ENCODE measurements at regions not wholly inside any gene's neighbourhood (a gene's known extent, or its start where the extent isn't known, plus 50 kb on each side); places are given as distances from the start of the nearest gene placed in this dataset.
"Not testable (repeated sequence)": the region's sequence is repeated elsewhere in the genome, so short reads cannot be mapped to it uniquely, and the experiment has no call there.

DNA sequence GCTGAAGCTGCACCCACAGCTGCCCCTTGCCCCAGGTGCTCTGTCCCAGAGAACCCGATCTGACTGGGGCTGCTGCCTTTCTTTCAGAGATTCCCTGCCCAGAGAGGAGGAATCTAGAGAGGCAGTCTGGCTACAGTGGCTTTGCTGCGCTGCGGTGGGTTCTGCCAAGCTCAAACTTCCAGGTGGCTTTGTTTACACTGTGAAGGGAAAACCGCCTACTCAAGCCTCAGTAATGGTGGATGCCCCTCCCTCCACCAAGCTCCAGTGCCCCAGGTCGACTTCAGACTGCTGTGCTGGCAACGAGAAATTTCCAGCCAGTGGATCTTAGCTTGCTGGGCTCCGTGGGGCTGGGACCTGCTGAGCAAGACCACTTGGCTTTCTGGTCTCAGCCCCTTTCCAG lies 130.4 kb upstream of the SLC35G4 start:
- DNase-seq (ENCODE audit: low spot score); intact Hi-C loops (cut with DNase I): not testable (repeated sequence)

DNA sequence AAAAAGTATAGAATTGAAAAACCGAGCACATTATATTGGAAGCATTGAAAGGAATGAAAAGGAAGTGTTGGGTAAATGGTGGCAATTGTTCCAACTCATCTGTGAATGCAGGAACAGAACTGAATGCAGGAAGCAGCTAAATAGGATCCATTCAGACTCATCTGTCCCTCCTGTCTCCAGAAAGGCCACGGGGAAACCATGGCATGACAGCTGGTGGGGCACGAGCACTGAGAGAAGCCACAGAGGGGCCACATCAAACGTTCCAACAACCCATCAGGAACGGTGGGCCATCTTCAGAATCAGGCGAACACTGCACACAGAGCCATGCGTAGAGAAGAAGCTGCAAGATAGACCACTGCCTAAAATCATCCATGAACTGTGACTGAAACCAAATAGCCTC lies 138.5 kb upstream of the SLC35G4 start:
- intact Hi-C loops (cut with DNase I), result no loop called here
- no peak for DNase-seq (ENCODE audit: low spot score)

DNA sequence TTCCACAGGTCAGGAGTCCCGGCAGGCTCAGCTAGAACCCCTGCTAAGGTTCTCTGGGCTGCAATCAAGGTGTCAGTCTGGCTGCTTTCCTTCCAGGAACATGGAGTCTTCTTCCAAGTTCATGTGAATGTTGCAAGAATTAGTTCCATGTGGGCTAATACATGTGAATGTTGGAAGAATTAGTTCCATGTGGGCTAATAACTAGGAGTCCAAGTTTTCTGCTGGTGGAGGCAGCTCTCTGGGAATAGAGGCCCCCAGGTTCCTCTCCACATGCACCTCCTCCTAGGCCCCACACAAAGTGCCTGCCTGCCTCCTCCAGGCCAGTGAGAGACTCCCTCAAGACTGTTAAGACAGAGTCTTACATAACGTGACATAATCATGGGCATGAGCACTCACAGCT lies 140.8 kb upstream of the SLC35G4 start:
- DNase-seq (ENCODE audit: low spot score), result no peak
- intact Hi-C loops (cut with DNase I), result loop anchor here (5.0 to 10.0 kb wide), 2 partner anchors 64 to 374 kb away; no protein-coding TSS in a partner anchor

DNA sequence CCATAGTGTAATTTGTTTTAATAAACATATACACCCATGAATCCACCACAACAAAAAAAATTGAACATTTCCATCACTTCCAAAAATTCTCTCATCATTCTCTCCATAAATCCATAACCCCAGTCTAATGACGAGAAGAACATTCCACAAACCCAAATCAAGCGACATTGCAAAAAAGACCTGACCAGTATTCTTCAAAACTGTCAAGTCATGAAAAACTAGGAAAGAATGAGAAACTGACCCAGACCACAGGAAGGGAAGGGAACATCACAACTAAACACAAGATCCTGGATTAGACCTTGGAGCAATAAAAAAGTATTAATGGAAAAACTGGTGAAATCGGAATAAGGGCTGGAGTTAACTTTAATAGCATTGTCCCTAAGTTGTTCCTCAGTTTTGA lies 141.3 kb upstream of the SLC35G4 start:
- intact Hi-C loops (cut with DNase I), result loop anchor here (5.0 to 10.0 kb wide), 2 partner anchors 63 to 374 kb away; no protein-coding TSS in a partner anchor

DNA sequence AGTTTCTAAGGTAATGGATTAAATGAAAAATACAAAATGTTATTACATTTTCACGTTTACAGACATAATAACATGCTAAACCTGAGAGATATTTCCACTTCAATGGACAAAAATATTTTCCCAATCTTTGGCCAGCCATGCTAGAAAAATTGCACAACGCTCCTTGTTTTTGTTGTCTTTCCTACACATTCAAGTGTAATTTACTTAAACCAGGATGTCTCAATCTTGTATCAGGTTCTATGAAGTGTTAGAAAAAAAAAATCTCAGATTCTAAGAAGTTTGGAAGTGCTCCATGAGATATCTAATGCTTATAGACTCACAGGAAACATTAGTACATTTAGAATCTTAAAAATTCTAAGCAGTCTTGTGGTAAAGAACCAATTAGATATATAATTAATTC lies 141.8 kb upstream of the SLC35G4 start:
- intact Hi-C loops (cut with DNase I), result loop anchor here (5.0 to 10.0 kb wide), 2 partner anchors 63 to 375 kb away; no protein-coding TSS in a partner anchor
- DNase-seq (ENCODE audit: low spot score), result no peak

More for the DNA sequence above, 141.3 kb upstream of the SLC35G4 start:
- DNase-seq (ENCODE audit: low spot score), result no peak

DNA sequence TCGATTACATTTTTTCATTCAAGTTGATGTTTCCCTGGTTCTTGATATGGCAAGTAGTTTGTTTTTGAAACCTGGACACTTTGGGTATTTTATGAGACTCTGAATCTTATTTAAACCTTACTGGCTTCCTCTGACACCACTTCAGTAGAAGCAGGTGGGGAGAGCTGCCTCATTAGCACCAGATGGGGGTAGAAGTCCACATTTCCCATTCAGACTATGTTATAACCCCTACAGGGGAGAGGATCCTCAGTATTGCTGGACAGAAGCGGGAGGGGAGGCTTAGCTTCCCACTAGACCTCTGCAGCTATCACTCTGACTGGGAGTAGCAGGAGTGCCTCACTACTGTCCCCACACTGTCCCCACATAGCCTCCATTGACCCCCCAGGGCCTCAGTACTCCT lies 145.3 kb upstream of the SLC35G4 start:
- intact Hi-C loops (cut with DNase I), result loop anchor here in 1 of 2 donors (10.0 kb wide), 1 partner anchor 59 kb away; no protein-coding TSS in a partner anchor
- no peak for DNase-seq (ENCODE audit: low spot score)

DNA sequence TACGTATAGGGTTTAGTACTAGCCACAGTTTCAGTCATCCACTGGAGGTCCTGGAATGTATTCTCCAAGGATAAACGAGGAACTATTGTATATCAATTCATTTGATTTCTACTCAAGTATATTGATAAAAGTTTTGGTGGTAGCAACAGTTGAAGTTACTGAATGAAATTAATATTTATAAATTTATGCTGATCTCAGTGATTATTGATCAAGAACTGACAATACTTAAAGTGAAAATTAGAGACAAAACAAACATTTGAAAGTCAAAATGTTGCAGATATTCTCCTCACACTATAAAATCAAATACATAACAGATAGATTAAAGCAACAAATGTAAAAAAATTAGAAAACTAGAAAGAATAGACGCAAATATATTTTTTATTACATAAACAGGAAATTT lies 150.9 kb upstream of the SLC35G4 start:
- no peak for DNase-seq (ENCODE audit: low spot score)
- intact Hi-C loops (cut with DNase I), result no loop called here

DNA sequence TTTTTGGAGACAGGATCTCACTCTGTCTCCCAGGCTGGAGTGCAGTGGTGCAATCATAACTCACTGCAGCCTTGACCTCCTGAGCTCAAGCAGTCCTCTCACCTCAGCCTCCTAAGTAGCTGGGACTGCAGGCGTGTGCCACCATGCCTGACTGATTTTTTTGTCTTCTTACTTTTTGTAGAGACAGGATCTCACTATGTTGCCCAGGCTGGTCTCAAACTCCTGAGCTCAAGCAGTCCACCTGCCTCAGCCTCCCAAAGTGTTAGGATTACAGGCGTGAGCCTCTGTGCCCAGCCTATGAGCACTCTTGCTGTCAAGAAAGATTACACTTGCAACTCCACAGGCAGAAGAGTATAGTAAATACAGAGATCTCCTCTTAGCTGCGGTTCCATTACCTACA lies 151.5 kb upstream of the SLC35G4 start:
- DNase-seq (ENCODE audit: low spot score); intact Hi-C loops (cut with DNase I): not testable (repeated sequence)

DNA sequence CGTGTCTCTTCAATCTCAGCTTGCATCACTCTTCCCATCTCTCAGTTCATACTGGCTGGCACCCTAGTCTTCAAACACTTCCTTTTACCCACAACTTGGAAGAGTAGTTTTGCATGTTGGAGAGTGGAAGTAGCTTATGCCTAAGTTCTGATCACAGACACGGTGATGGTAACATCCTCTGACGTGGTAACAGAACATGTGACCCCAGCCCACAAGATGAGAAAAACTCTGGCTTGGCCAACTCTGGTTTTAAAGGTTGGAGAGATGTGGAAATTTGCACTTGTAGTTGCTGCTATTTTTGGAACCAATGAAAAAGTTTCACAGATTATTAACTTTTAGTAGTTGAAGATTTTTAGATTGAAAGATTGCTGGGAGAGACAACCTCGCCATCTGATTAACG lies 155.4 kb upstream of the SLC35G4 start:
- intact Hi-C loops (cut with DNase I), result no loop called here
- no peak for DNase-seq (ENCODE audit: low spot score)

DNA sequence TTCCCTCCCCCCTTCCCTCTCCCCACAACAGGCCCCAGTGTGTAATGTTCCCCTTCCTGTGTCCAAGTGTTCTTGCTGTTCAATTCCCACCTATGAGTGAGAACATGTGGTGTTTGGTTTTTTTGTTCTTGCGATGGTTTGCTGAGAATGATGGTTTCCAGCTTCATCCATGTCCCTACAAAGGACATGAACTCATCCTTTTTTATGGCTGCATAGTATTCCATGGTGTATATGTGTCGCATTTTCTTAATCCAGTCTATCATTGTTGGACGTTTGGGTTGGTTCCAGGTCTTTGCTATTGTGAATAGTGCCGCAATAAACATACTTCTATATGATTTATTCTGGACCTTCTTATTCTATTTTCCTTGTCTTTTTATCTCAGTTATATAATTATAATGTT lies 165.2 kb upstream of the SLC35G4 start:
- intact Hi-C loops (cut with DNase I), result loop anchor here in 1 of 2 donors (5.0 kb wide), 1 partner anchor 1562 kb away; no protein-coding TSS in a partner anchor

DNA sequence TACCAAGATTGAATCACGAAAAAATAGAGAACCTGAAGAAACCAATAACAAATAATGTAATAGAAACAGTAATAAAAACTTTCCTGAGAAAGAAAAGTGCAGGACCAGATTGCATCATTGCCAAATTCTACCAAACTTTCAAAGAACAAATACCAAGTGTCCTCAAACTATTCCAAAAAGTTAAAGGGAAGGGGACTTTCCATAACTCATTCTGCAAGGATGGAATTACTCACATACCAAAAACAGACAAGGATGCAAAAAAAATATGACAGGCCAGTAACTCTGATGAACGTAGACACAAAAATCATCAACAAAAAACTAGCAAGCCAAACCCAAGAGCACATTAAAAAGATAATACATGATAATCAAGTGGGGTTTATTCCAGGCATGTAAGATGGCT lies 172.3 kb upstream of the SLC35G4 start:
- intact Hi-C loops (cut with DNase I), result no loop called here
- no peak for DNase-seq (ENCODE audit: low spot score)

More for the DNA sequence above, 165.2 kb upstream of the SLC35G4 start:
- not testable (repeated sequence) for DNase-seq (ENCODE audit: low spot score)

DNA sequence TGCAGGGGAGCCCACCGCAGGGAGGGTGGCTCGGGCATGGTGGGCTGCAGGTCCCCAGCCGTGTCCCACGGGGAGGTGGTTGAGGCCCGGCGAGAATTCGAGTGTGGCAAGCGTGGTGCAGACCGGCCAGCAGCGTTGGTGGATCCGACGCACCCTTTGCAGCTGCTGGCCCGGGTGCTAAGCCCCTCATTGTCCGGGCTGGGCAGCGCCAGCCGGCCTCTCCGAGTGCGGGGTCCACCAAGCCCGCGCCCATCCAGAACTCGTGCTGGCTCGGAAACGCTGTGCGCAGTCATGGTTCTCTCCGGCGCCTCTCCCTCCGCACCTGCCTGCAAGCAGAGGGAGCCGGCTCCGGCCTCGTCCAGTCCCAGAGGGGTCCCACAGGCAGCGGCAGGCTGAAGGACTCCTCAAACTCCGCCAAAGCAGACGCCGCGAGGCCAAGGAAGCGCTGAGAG lies 177.0 kb upstream of the SLC35G4 start:
- intact Hi-C loops (cut with DNase I), result no loop called here
- DNase-seq (ENCODE audit: low spot score), result peak; percentile 76

DNA sequence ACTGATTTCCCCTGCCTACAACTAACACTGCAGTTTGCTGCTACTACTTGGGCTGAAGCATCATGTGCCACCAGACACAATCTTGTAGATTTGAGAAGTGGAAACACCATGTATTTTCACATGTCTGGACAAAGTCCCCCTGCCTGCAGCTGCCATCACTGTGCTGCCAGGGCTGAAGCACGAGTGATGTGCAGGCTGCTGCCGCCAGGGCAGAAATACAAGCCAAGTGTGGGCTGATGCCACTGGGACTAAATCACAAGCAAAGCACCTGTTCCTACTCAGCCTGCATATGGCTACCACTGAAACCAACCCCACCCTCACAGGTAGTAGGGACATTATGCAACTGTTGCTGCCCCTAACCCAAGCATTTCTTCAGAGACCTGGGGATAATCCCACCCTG lies 179.5 kb upstream of the SLC35G4 start:
- DNase-seq (ENCODE audit: low spot score), result no peak
- intact Hi-C loops (cut with DNase I), result no loop called here

DNA sequence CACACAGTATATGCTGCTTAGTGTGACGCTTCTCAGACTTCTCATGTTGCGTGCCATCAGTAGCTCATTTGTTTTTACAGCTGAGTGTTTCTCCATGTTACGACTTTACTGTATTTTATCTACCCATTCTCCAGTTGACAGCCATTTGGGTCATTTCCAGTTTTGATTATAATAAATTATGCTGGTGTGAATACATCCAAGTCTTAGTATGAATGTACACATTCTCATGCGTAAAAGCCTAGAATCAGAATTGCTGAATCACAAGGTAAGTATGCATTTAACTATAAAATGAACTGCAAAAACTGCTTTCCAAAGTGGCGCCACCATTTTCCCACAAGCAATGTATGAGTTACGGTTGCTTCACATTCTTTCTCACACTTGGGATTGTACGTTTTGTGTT lies 184.2 kb upstream of the SLC35G4 start:
- DNase-seq (ENCODE audit: low spot score), result no peak
- intact Hi-C loops (cut with DNase I), result no loop called here

DNA sequence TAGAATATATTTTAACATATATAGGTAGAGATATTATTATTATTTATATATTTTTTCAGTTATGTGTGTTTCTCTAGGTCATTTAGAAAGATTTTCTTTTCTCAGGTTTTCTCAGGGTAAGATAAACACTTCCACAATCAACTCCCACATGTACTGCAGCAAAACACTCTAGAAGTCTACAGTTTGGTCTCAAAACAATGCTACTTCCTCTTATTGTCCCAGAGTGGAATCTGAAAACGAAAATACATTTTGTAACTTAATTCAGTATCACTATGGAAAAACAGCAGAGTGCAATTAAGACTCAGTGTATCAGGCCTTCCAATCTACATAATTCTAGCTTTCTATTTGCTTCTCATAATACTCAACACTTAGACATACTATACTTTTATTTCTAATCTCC lies 190.1 kb upstream of the SLC35G4 start:
- intact Hi-C loops (cut with DNase I), result no loop called here
- no peak for DNase-seq (ENCODE audit: low spot score)

DNA sequence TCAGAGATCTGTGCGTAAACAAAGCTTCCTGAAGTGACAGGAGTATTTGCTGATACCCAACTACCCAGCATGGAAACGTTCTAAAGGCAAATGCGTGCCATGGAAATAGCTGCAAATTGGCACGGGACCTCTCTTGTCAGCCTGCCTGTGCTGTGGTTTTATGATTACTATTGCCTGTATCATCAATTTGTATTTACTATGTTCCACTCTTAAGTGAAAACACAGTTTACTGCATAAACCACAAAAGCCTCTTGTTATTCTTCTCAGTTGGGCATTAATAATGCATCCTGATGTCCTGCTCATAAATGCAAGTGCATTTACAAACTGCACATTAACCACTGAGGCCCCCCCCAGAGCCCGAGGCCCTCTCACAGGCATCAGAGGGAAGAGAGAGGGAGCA lies 196.6 kb upstream of the SLC35G4 start:
- intact Hi-C loops (cut with DNase I), result no loop called here
- no peak for DNase-seq (ENCODE audit: low spot score)

DNA sequence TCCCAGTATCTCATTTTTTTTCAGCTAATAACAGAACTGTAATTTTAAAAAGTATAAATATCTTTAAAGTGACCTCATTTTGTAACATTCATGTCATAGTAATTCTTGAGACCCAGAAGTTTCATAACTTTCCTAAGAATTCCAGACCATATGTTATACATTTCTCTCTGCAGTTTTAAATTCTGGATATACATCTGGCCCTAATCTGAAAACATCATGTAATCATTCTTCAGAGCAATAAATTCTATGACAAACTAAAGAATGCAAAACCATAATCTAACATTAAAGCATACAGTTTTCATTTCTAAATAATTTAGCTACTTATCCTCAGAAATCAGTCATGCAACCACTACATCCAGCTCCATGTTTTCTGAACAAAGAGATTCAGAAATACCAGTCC lies 198.3 kb upstream of the SLC35G4 start:
- intact Hi-C loops (cut with DNase I), result no loop called here
- no peak for DNase-seq (ENCODE audit: low spot score)

DNA sequence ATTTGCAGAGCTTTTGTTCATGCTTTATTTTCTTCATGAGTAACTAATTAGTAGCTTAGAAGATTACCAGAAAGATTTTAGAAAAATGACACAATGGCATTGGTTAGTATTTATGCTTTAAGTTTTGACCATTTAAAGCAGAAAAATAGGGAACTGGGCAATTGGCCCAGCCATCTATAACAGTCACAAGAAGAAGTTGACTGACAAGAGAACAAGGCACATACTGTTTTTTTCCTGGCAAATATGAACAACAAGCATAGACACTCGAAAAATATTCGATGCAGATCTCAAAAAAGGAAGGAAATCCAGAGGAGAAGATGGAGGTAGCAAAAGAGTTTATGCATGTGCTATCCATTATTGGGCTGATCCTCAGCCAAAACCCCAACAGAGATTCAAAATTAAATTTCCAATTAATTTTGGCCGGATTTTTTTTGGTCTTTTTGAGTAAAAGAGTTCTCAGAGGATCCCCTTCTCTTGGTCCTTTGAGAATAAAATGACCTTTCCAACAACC lies 200.8 kb upstream of the SLC35G4 start:
- intact Hi-C loops (cut with DNase I), result loop anchor here (2.0 to 10.0 kb wide), 2 partner anchors 56 to 74 kb away; no protein-coding TSS in a partner anchor

DNA sequence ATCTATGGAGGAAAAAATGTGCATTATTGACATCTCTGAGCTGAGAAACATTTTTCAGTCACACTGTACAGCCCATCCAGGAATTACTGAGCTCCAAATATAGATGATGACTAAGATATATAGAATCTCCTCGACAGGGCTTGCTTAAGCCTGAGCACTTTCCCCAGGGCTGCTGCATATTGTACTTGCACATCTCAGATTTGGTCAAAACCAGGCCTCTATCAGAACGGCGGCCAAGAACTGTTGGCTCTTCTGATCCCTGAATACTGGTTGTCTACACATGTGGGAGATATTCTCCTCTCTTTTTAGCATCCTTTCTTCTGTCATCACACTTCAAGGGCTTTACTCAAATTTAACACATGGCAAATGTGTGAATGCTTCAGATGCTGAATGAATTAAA lies 201.5 kb upstream of the SLC35G4 start:
- intact Hi-C loops (cut with DNase I), result loop anchor here (2.0 to 10.0 kb wide), 2 partner anchors 57 to 73 kb away; no protein-coding TSS in a partner anchor
- DNase-seq (ENCODE audit: low spot score), result no peak

More for the DNA sequence above, 200.8 kb upstream of the SLC35G4 start:
- no peak for DNase-seq (ENCODE audit: low spot score)

DNA sequence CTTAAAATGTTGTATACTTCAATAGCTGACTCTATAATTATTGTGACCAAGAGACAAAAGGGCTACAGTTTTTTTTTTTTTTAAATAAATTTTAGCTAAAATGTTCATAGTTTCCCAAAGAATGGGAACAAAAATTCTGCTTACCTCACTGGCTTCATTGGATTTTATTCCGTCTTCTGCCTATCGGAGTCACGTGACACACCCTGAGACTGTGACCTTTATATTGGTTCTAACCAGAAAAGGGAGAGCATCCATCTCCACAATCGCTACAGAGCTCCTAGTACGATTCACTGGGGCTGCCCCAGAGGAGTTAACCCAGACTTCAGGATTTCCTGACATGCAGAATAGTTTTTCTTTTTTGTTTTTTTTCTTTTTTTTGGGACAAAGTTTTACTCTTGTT lies 203.6 kb upstream of the SLC35G4 start:
- DNase-seq (ENCODE audit: low spot score), result no peak
- intact Hi-C loops (cut with DNase I), result loop anchor here in 1 of 2 donors (10.0 kb wide), 1 partner anchor 59 kb away; no protein-coding TSS in a partner anchor

DNA sequence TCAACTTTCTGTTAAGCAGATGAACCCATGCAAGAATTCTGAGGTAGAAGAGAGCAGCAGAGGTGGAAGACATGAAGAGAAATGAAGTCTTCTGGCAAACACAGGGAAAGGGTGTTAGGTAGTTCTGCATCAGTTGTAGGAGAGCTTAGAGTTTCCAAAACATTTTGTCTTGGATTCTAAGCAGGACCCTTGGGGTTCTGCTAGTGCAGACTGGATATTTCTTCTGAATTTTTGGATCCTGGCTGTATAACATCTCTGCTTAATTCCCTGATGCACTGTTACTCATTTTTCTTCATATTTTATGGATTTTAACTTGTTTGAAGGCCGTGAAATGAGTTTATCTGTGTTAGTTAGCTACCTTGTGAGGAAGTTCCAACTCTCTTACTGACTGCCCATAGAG lies 208.7 kb upstream of the SLC35G4 start:
- intact Hi-C loops (cut with DNase I), result loop anchor here in 1 of 2 donors (10.0 kb wide), 1 partner anchor 64 kb away; no protein-coding TSS in a partner anchor
- DNase-seq (ENCODE audit: low spot score), result no peak
